GM11168 (cell line): ENCODE measurements at regions not wholly inside any gene's neighbourhood (a gene's known extent, or its start where the extent isn't known, plus 50 kb on each side); places are given as distances from the start of the nearest gene placed in this dataset.

Experiments
- in situ Hi-C: fragments of 300-500 bp; cut with MboI; formaldehyde crosslinking; loops from one replicate; pipeline ENCODE4 v1.12.0; 2022; ENCODE audit warnings: low sequenced_read_pairs; ENCODE audit not compliant: unreplicated experiment

- in situ Hi-C loops = no loop called here
These were observed 302.4 kb downstream of the SLC4A3 start for GRCh38 chr2:219929835-219930234.

- in situ Hi-C loops = no loop called here
These were observed 312.2 kb downstream of the SLC4A3 start for GRCh38 chr2:219939647-219940046.

GRCh38 chr2:219944866-219945265, 317.4 kb downstream of the SLC4A3 start:
- in situ Hi-C loops = no loop called here

- in situ Hi-C loops = no loop called here
These were observed 318.6 kb downstream of the SLC4A3 start for GRCh38 chr2:219946021-219946420.

- in situ Hi-C loops = no loop called here
These were observed 319.1 kb downstream of the SLC4A3 start for GRCh38 chr2:219946529-219946928.

- in situ Hi-C loops = no loop called here
These were observed 320.1 kb downstream of the SLC4A3 start for GRCh38 chr2:219947575-219947974.

GRCh38 chr2:219949053-219949452, 321.6 kb downstream of the SLC4A3 start:
- in situ Hi-C loops = no loop called here

GRCh38 chr2:219951099-219951498, 323.7 kb downstream of the SLC4A3 start:
- in situ Hi-C loops = no loop called here

- in situ Hi-C loops = no loop called here
These were observed 326.9 kb downstream of the SLC4A3 start for GRCh38 chr2:219954331-219954730.

GRCh38 chr2:219957820-219958219, 330.4 kb downstream of the SLC4A3 start:
- in situ Hi-C loops = no loop called here

GRCh38 chr2:219958941-219959340, 331.5 kb downstream of the SLC4A3 start:
- in situ Hi-C loops = no loop called here

GRCh38 chr2:219959471-219959870, 332.0 kb downstream of the SLC4A3 start:
- in situ Hi-C loops = no loop called here

- in situ Hi-C loops = no loop called here
These were observed 334.6 kb downstream of the SLC4A3 start for GRCh38 chr2:219961947-219962498.

- in situ Hi-C loops = no loop called here
These were observed 335.4 kb downstream of the SLC4A3 start for GRCh38 chr2:219962801-219963200.

- in situ Hi-C loops = no loop called here
These were observed 338.1 kb downstream of the SLC4A3 start for GRCh38 chr2:219965287-219966194.

GRCh38 chr2:219967247-219968245, 340.1 kb downstream of the SLC4A3 start:
- in situ Hi-C loops = no loop called here

GRCh38 chr2:219968685-219969345, 341.4 kb downstream of the SLC4A3 start:
- in situ Hi-C loops = no loop called here

GRCh38 chr2:219969508-219969907, 342.1 kb downstream of the SLC4A3 start:
- in situ Hi-C loops = no loop called here

- in situ Hi-C loops = no loop called here
These were observed 345.7 kb downstream of the SLC4A3 start for GRCh38 chr2:219973136-219973535.

GRCh38 chr2:219976871-219977270, 349.4 kb downstream of the SLC4A3 start:
- in situ Hi-C loops = no loop called here
